ENCODE measurements at regions not wholly inside any gene's neighbourhood (a gene's known extent, or its start where the extent isn't known, plus 50 kb on each side); places are given as distances from the start of the nearest gene placed in this dataset.

- no peak for TF ChIP-seq EZH2 (IDR thresholded peaks at IDR 0.05; ENCODE audit: borderline replicate concordance, low read depth, low read length, poor library complexity, severe bottlenecking)
- TF ChIP-seq, protein P1, sequence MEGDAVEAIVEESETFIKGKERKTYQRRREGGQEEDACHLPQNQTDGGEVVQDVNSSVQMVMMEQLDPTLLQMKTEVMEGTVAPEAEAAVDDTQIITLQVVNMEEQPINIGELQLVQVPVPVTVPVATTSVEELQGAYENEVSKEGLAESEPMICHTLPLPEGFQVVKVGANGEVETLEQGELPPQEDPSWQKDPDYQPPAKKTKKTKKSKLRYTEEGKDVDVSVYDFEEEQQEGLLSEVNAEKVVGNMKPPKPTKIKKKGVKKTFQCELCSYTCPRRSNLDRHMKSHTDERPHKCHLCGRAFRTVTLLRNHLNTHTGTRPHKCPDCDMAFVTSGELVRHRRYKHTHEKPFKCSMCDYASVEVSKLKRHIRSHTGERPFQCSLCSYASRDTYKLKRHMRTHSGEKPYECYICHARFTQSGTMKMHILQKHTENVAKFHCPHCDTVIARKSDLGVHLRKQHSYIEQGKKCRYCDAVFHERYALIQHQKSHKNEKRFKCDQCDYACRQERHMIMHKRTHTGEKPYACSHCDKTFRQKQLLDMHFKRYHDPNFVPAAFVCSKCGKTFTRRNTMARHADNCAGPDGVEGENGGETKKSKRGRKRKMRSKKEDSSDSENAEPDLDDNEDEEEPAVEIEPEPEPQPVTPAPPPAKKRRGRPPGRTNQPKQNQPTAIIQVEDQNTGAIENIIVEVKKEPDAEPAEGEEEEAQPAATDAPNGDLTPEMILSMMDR (conservative IDR thresholded peaks at IDR 0.05; ENCODE audit: low read depth, low read length): no peak
- H3K9me3 ChIP-seq (ENCODE audit: low read depth, low read length, poor library complexity, severe bottlenecking): no peaks in the 10 kb centered on the region
- no peaks in the 10 kb centered on the region for H3K4me1 ChIP-seq (ENCODE audit: insufficient read depth, low read length, poor library complexity, severe bottlenecking)
- ChIA-PET POLR2A (ENCODE audit: low non-redundant PET) (no interaction called here), CTCF (no interaction called here)
- H3K4me3 ChIP-seq (ENCODE audit: low read depth, low read length, poor library complexity, severe bottlenecking): no peak overlapping the region
- no peaks in the 10 kb centered on the region for H3K27me3 ChIP-seq (replicated peaks; ENCODE audit: insufficient read depth, low read depth, low read length, poor library complexity)
- intact Hi-C loops (cut with micrococcal nuclease; ENCODE audit: unreplicated experiment): no loop called here
- H3K36me3 ChIP-seq (ENCODE audit: insufficient read depth, low read length, poor library complexity, severe bottlenecking): no peaks in the 10 kb centered on the region
- BruUV-seq (replicated peaks): no TSS peak
- H3K27ac ChIP-seq (ENCODE audit: low read depth, low read length, poor library complexity, severe bottlenecking): no peak overlapping the region
- DNase-seq (ENCODE audit: low spot score): no peak
Measured at GRCh38 chr16:87248714-87249113, 68.5 kb downstream of the C16orf95 start.

- H3K27ac ChIP-seq (ENCODE audit: low read depth, low read length, poor library complexity, severe bottlenecking): no peak overlapping the region
- H3K9me3 ChIP-seq (ENCODE audit: low read depth, low read length, poor library complexity, severe bottlenecking): no peaks in the 10 kb centered on the region
- intact Hi-C loops (cut with micrococcal nuclease; ENCODE audit: unreplicated experiment): no loop called here
- CTCF ChIA-PET: no interaction called here
- no peak for DNase-seq (ENCODE audit: low spot score)
- BruUV-seq (replicated peaks): no TSS peak
- H3K27me3 ChIP-seq (replicated peaks; ENCODE audit: insufficient read depth, low read depth, low read length, poor library complexity): no peaks in the 10 kb centered on the region
- TF ChIP-seq, protein P1 (conservative IDR thresholded peaks at IDR 0.05; ENCODE audit: low read depth, low read length): no peak
- no peak for TF ChIP-seq EZH2 (IDR thresholded peaks at IDR 0.05; ENCODE audit: borderline replicate concordance, low read depth, low read length, poor library complexity, severe bottlenecking)
- H3K4me3 ChIP-seq (ENCODE audit: low read depth, low read length, poor library complexity, severe bottlenecking): no peak overlapping the region
- H3K36me3 ChIP-seq (ENCODE audit: insufficient read depth, low read length, poor library complexity, severe bottlenecking): no peaks in the 10 kb centered on the region
- H3K4me1 ChIP-seq (ENCODE audit: insufficient read depth, low read length, poor library complexity, severe bottlenecking): no peaks in the 10 kb centered on the region
- POLR2A ChIA-PET (ENCODE audit: low non-redundant PET): no interaction called here
Measured at GRCh38 chr16:87249425-87249824, 67.8 kb downstream of the C16orf95 start.

- TF ChIP-seq EZH2 (IDR thresholded peaks at IDR 0.05; ENCODE audit: borderline replicate concordance, low read depth, low read length, poor library complexity, severe bottlenecking): no peak
- TF ChIP-seq, protein P1 (conservative IDR thresholded peaks at IDR 0.05; ENCODE audit: low read depth, low read length): no peak
- BruUV-seq (replicated peaks): no TSS peak
- H3K27ac ChIP-seq (ENCODE audit: low read depth, low read length, poor library complexity, severe bottlenecking): no peak overlapping the region
- no peaks in the 10 kb centered on the region for H3K36me3 ChIP-seq (ENCODE audit: insufficient read depth, low read length, poor library complexity, severe bottlenecking)
- no peak overlapping the region for H3K4me3 ChIP-seq (ENCODE audit: low read depth, low read length, poor library complexity, severe bottlenecking)
- intact Hi-C loops (cut with micrococcal nuclease; ENCODE audit: unreplicated experiment): no loop called here
- H3K27me3 ChIP-seq (replicated peaks; ENCODE audit: insufficient read depth, low read depth, low read length, poor library complexity): no peaks in the 10 kb centered on the region
- no peaks in the 10 kb centered on the region for H3K9me3 ChIP-seq (ENCODE audit: low read depth, low read length, poor library complexity, severe bottlenecking)
- no peaks in the 10 kb centered on the region for H3K4me1 ChIP-seq (ENCODE audit: insufficient read depth, low read length, poor library complexity, severe bottlenecking)
- CTCF ChIA-PET: no interaction called here
- DNase-seq (ENCODE audit: low spot score): no peak
- POLR2A ChIA-PET (ENCODE audit: low non-redundant PET): no interaction called here
Measured at GRCh38 chr16:87250431-87250960, 66.7 kb downstream of the C16orf95 start.
